ENCODE measurements at regions not wholly inside any gene's neighbourhood (a gene's known extent, or its start where the extent isn't known, plus 50 kb on each side); places are given as distances from the start of the nearest gene placed in this dataset.

DNA sequence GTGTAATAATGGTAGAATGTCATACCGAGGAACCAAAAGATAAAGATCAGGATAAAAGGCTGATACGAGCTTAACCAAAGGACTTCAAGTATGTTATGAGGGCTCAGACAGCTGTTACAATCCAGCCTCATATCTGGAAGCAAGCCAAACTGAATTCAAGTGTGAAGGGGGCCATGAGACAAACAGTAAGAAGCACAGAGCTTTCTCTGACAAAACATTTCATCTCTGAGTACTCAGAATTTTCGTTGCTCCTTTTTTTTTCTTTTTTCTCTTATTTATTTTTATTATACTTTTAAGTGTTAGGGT is 52.9 kb upstream of the CD180 start:
- no peak for DNase-seq
- H3K27ac ChIP-seq (ENCODE audit: insufficient read depth, low read length, poor library complexity, severe bottlenecking) = no peak overlapping the region
- H3K27me3 ChIP-seq (replicated peaks; ENCODE audit: control insufficient read depth, insufficient read depth, low read length, poor library complexity, severe bottlenecking) = no peaks in the 10 kb centered on the region
- H3K9me3 ChIP-seq (ENCODE audit: control insufficient read depth, low read length) = no peaks in the 10 kb centered on the region
- H3K36me3 ChIP-seq (ENCODE audit: control insufficient read depth, insufficient read depth, low read length) = no peaks in the 10 kb centered on the region
- H3K4me1 ChIP-seq (ENCODE audit: control insufficient read depth, insufficient read depth, low read length, poor library complexity, severe bottlenecking) = peaks cover 2% of the 10 kb centered on the region
- no peak overlapping the region for H3K4me3 ChIP-seq (ENCODE audit: insufficient read depth, low read depth, low read length, poor library complexity, severe bottlenecking)

DNA sequence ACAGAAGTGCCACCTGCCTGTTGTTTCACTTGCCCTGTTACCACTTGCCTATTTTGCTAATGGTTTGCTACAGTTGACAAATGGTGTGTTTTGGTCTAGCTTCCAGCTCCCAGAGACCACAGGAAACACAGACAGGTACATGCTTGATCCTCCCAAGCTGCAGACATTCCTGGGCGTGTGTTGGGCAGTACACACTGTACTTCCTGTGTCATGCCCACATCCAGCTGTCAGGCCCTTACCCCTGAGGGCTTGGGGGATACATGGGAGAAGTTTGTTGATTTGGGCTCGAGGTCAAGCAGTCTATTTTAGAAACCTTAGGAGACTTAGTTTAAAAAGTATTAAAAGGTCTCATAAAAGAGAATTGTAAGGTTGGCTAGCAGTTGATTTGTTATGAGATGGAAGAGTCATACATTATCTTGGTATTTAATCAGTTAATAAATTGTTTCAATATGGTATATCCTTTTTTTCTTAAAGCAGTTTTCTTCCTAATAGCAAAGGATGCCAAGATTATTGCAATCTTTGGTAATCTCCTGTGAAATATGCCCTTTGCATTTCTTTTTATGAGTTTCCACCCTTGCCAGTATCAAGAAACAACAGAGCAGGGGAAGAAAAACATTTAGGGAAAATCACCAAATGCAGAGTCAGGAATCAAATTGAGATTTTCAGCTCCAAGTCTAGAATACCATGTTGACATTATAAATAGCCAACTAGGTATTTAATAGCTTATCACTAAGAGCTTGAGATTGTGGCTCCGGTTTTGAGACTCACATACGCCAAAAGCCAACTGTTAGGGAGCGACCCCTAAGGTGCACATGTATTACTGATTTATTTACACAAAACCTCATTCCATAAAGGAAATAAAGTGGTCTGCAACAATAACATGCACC is 52.3 kb upstream of the CD180 start:
- Histone ChIP-seq H3K27ac (ENCODE audit: insufficient read depth, low read length, poor library complexity, severe bottlenecking) (no peak overlapping the region), H3K9me3 (ENCODE audit: control insufficient read depth, low read length) (no peaks in the 10 kb centered on the region), H3K4me1 (ENCODE audit: control insufficient read depth, insufficient read depth, low read length, poor library complexity, severe bottlenecking) (peaks cover 2% of the 10 kb centered on the region), H3K27me3 (replicated peaks; ENCODE audit: control insufficient read depth, insufficient read depth, low read length, poor library complexity, severe bottlenecking) (no peaks in the 10 kb centered on the region), H3K36me3 (ENCODE audit: control insufficient read depth, insufficient read depth, low read length) (no peaks in the 10 kb centered on the region), H3K4me3 (ENCODE audit: insufficient read depth, low read depth, low read length, poor library complexity, severe bottlenecking) (no peak overlapping the region)
- no peak for DNase-seq

DNA sequence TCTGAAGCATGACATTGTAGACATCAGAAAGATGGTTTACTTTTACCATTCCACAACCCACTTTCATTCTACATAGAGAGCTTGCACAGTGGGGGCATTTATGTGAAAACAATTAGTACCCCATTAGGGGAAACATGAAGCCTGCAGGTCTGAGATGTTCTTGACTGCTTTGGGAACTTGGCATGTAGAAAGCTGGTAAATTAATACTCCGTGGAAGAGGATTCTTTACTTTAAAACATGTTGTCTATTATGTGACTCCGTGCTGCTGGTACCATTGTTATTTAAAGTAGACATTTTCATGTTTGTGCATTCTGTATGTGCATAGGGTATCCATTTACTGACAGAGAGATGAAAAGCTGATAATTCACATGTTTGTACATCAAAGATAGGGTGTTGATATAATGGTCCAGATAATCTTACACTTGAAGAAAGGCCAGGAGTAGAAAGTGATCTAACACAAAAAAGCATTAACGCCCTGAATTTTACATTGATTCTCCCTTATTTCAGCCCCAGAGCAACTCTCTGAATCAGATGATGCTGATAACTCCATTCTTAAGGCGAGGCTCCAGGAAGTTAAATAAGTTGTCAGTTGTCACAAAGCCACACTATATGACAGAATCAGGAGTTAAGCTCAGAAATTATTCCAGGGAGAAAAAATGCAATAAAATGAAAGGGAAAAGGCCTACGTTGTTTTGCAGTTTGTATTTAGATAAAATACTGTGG is 50.1 kb upstream of the CD180 start:
- no peak for DNase-seq
- H3K27me3 ChIP-seq (replicated peaks; ENCODE audit: control insufficient read depth, insufficient read depth, low read length, poor library complexity, severe bottlenecking) = no peaks in the 10 kb centered on the region
- H3K9me3 ChIP-seq (ENCODE audit: control insufficient read depth, low read length) = no peaks in the 10 kb centered on the region
- no peak overlapping the region for H3K4me3 ChIP-seq (ENCODE audit: insufficient read depth, low read depth, low read length, poor library complexity, severe bottlenecking)
- no peak overlapping the region for H3K27ac ChIP-seq (ENCODE audit: insufficient read depth, low read length, poor library complexity, severe bottlenecking)
- no peaks in the 10 kb centered on the region for H3K36me3 ChIP-seq (ENCODE audit: control insufficient read depth, insufficient read depth, low read length)
- peaks cover 2% of the 10 kb centered on the region for H3K4me1 ChIP-seq (ENCODE audit: control insufficient read depth, insufficient read depth, low read length, poor library complexity, severe bottlenecking)

Data from effector memory CD4-positive, alpha-beta T cell (primary cell).